Chondrocyte (in vitro differentiated cells): ENCODE measurements at regions not wholly inside any gene's neighbourhood (a gene's known extent, or its start where the extent isn't known, plus 50 kb on each side); places are given as distances from the start of the nearest gene placed in this dataset.
A peak's percentile ranks its signal among the peaks of the same experiment; 100 is the strongest.

ENCODE experiments used
- DNase-seq: peaks from one replicate; pipeline ENCODE4 v3.0.0; 2021; ENCODE audit warnings: mixed read lengths, low spot score
- H3K27ac Mint-ChIP-seq: one replicate; pipeline ENCODE4 v1.8.0; 2021; ENCODE audit warnings: mild to moderate bottlenecking, moderate library complexity, mixed read lengths; ENCODE audit not compliant: unreplicated experiment
- H3K27me3 Mint-ChIP-seq: 2 replicates; pipeline ENCODE4 v1.8.0; 2021; ENCODE audit warnings: low read depth, mixed read lengths
- H3K36me3 Mint-ChIP-seq: 2 replicates; pipeline ENCODE4 v1.8.0; 2021; ENCODE audit warnings: low read depth, mixed read lengths
- H3K4me1 Mint-ChIP-seq: 2 replicates; pipeline ENCODE4 v1.8.0; 2021; ENCODE audit warnings: low read depth, mild to moderate bottlenecking, mixed read lengths
- H3K4me3 Mint-ChIP-seq: one replicate; pipeline ENCODE4 v1.8.0; 2021; ENCODE audit warnings: mild to moderate bottlenecking, moderate library complexity, mixed read lengths; ENCODE audit not compliant: unreplicated experiment
- H3K9me3 Mint-ChIP-seq: 2 replicates; pipeline ENCODE4 v1.8.0; 2021; ENCODE audit warnings: low read depth, mixed read lengths
- CTCF ChIP-seq: fragments of 200-600 bp; sonication (generic); IDR thresholded peaks from 2 replicates; pipeline ENCODE4 v1.5.0; 2021; ENCODE audit warnings: antibody characterized with exemption, mild to moderate bottlenecking, moderate library complexity

DNA sequence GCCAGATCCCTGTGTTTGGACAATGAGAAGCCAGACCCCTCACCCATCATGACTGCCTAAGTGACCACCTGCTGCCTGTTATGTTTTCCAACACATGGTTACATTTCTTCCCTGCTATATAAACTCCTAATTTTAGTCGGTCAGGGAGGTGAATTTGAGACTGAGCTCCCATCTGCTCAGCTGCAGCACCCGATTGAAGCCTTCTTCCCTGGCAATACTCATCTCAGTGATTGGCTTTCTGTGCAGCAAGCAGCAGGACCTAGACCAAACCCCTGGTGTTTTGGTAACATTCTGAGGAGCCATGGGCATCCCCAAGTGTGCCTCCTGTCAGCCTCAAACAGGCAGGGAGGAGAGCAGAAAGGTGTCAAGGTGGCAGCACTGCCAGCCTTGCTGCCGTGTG, 141.2 kb downstream of the CD8B2 start:
- Mint-ChIP-seq H3K27me3 (peaks cover 37% of the 10 kb centered on the region), H3K36me3 (peaks cover 2% of the 10 kb centered on the region), H3K27ac (no peak overlapping the region), H3K4me3 (no peak overlapping the region), H3K4me1 (no peaks in the 10 kb centered on the region), H3K9me3 (peaks cover 15% of the 10 kb centered on the region)
- no peak for TF ChIP-seq CTCF
- DNase-seq = no peak

DNA sequence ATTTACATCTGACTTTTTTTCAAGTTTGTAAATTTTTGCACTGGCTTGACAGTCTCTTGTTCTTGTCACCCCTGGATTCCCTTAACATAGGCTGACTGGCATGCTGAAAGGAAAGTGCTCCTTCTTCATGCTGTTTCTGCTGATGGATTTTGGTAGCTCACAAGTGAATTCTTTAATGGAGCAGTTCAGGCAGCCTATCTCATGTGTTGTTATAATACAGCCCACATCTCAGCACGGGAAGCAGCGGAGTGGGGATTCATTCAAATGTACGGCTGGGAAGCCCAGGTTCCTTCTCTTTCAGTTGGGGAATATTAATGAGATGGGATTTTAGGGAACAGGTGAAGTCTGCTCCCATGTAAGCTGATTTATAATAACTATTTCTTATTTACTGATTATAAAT, 142.8 kb downstream of the CD8B2 start:
- no peak for TF ChIP-seq CTCF
- Mint-ChIP-seq H3K36me3 (peaks cover 3% of the 10 kb centered on the region), H3K9me3 (peaks cover 15% of the 10 kb centered on the region), H3K4me3 (no peak overlapping the region), H3K27me3 (peaks cover 28% of the 10 kb centered on the region), H3K4me1 (no peaks in the 10 kb centered on the region), H3K27ac (no peak overlapping the region)
- no peak for DNase-seq

GRCh38 chr2:106631281-106631680, 144.1 kb downstream of the CD8B2 start:
- no peaks in the 10 kb centered on the region for H3K4me1 Mint-ChIP-seq
- peaks cover 15% of the 10 kb centered on the region for H3K9me3 Mint-ChIP-seq
- H3K27me3 Mint-ChIP-seq = peaks cover 19% of the 10 kb centered on the region
- peaks cover 3% of the 10 kb centered on the region for H3K36me3 Mint-ChIP-seq
- no peak overlapping the region for H3K4me3 Mint-ChIP-seq
- TF ChIP-seq CTCF = no peak
- H3K27ac Mint-ChIP-seq = no peak overlapping the region
- DNase-seq = no peak

DNA sequence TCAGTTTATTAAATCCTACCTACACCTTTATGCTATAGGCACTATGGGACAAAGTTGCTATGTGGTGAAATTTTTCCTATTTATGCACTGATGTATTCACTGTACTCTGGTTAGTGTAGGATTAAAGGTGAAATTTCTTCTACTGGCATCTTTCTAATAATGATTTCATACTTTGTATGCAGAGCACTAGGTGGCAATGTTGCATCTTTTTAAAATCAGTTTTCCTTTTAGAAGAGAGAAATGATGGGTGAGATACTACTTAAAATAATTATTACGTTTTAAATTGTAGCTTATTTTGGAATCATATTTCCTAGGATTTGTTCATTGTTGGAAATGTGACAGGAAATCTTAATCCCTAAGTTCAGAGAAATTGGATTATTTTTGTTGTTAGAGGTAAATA, 150.9 kb downstream of the CD8B2 start:
- TF ChIP-seq CTCF = peak; percentile 95
- Mint-ChIP-seq H3K9me3 (no peaks in the 10 kb centered on the region), H3K27ac (no peak overlapping the region), H3K36me3 (peaks cover 2% of the 10 kb centered on the region), H3K27me3 (peaks cover 9% of the 10 kb centered on the region), H3K4me3 (no peak overlapping the region), H3K4me1 (peaks cover 16% of the 10 kb centered on the region)
- no peak for DNase-seq

GRCh38 chr2:106638580-106638979, 151.4 kb downstream of the CD8B2 start:
- Mint-ChIP-seq H3K27me3 (peaks cover 5% of the 10 kb centered on the region), H3K27ac (no peak overlapping the region), H3K4me3 (no peak overlapping the region), H3K36me3 (peaks cover 2% of the 10 kb centered on the region), H3K9me3 (no peaks in the 10 kb centered on the region), H3K4me1 (peaks cover 16% of the 10 kb centered on the region)
- no peak for TF ChIP-seq CTCF
- no peak for DNase-seq
